Right ventricle myocardium inferior (tissue), 1 donor: ENCODE measurements at regions not wholly inside any gene's neighbourhood (a gene's known extent, or its start where the extent isn't known, plus 50 kb on each side); places are given as distances from the start of the nearest gene placed in this dataset.

Experiments
- ATAC-seq: fragments of 200-7000 bp; cut with Tn5 transposase; one replicate; pipeline ENCODE4 v1.9.1; 2020; ENCODE audit warnings: mild to moderate bottlenecking, moderate library complexity
- DNase-seq: peaks from one replicate; pipeline ENCODE4 v3.0.0; 2021; ENCODE audit errors: missing footprints
- intact Hi-C: fragments of 100-400 bp; cut with DNase I; formaldehyde crosslinking; loops from one replicate; pipeline ENCODE4 v1.11.0; 2022
- donor health status: DM: no; HTN: yes; CAD: no; lungs with severe emphysema.

GRCh38 chr13:22432690-22433089 is 748.1 kb upstream of the SGCG start:
- no peak for ATAC-seq
- intact Hi-C loops = no loop called here

GRCh38 chr13:22447132-22447886 is 733.5 kb upstream of the SGCG start:
- DNase-seq = no peak
- ATAC-seq = no peak
- intact Hi-C loops = loop anchor here (10.0 kb wide), 2 partner anchors 183 to 773 kb away; partner anchors contain the start of gene FGF9

More at GRCh38 chr13:22432690-22433089, 748.1 kb upstream of the SGCG start:
- DNase-seq = no peak

GRCh38 chr13:22449251-22449650 is 731.5 kb upstream of the SGCG start:
- intact Hi-C loops = loop anchor here (10.0 kb wide), 2 partner anchors 184 to 774 kb away; partner anchors contain the start of gene FGF9
- ATAC-seq = no peak
- DNase-seq = no peak

- intact Hi-C loops = no loop called here
- DNase-seq = no peak
- peak; percentile 95 for ATAC-seq
Observed at GRCh38 chr13:22451327-22451741, 729.4 kb upstream of the SGCG start.

- intact Hi-C loops = no loop called here
- ATAC-seq = no peak
- DNase-seq = no peak
Observed at GRCh38 chr13:22454586-22454985, 726.2 kb upstream of the SGCG start.

GRCh38 chr13:22455036-22455435 is 725.7 kb upstream of the SGCG start:
- no peak for ATAC-seq
- no peak for DNase-seq
- intact Hi-C loops = no loop called here

- peak; percentile 86 for ATAC-seq
- intact Hi-C loops = no loop called here
- no peak for DNase-seq
Observed at GRCh38 chr13:22461854-22462490, 718.8 kb upstream of the SGCG start.

GRCh38 chr13:22463089-22463488 is 717.7 kb upstream of the SGCG start:
- ATAC-seq = no peak
- no peak for DNase-seq
- intact Hi-C loops = no loop called here

GRCh38 chr13:22468045-22468444 is 712.7 kb upstream of the SGCG start:
- intact Hi-C loops = no loop called here
- DNase-seq (no peak), ATAC-seq (no peak)

- DNase-seq (no peak), ATAC-seq (no peak)
- intact Hi-C loops = no loop called here
Observed at GRCh38 chr13:22468824-22469223, 712.0 kb upstream of the SGCG start.

GRCh38 chr13:22469452-22469851 is 711.3 kb upstream of the SGCG start:
- no peak for DNase-seq
- intact Hi-C loops = no loop called here
- no peak for ATAC-seq

- intact Hi-C loops = no loop called here
- ATAC-seq (no peak), DNase-seq (no peak)
Observed at GRCh38 chr13:22470075-22470474, 710.7 kb upstream of the SGCG start.

- ATAC-seq (no peak), DNase-seq (no peak)
- intact Hi-C loops = no loop called here
Observed at GRCh38 chr13:22482496-22483000, 698.2 kb upstream of the SGCG start.

- no peak for DNase-seq
- intact Hi-C loops = no loop called here
- no peak for ATAC-seq
Observed at GRCh38 chr13:22483276-22483675, 697.5 kb upstream of the SGCG start.

- no peak for DNase-seq
- intact Hi-C loops = no loop called here
Observed at GRCh38 chr13:22486490-22486889, 694.3 kb upstream of the SGCG start.

GRCh38 chr13:22487932-22488331 is 692.8 kb upstream of the SGCG start:
- ATAC-seq = no peak
- intact Hi-C loops = no loop called here
- no peak for DNase-seq

More at GRCh38 chr13:22486490-22486889, 694.3 kb upstream of the SGCG start:
- ATAC-seq = no peak

GRCh38 chr13:22489771-22490170 is 691.0 kb upstream of the SGCG start:
- DNase-seq (no peak), ATAC-seq (no peak)
- intact Hi-C loops = no loop called here

- DNase-seq (no peak), ATAC-seq (no peak)
- intact Hi-C loops = no loop called here
Observed at GRCh38 chr13:22495819-22496218, 685.0 kb upstream of the SGCG start.

- DNase-seq (no peak), ATAC-seq (no peak)
- intact Hi-C loops = no loop called here
Observed at GRCh38 chr13:22496803-22497508, 683.8 kb upstream of the SGCG start.
